Bronchial epithelial cell (primary cell): ENCODE measurements at regions not wholly inside any gene's neighbourhood (a gene's known extent, or its start where the extent isn't known, plus 50 kb on each side); places are given as distances from the start of the nearest gene placed in this dataset.
A peak's percentile ranks its signal among the peaks of the same experiment; 100 is the strongest.

ENCODE experiments used
- DNase-seq: peaks from one replicate; pipeline ENCODE4 v3.0.0-alpha.2; 2010; ENCODE audit warnings: low read depth
- FAIRE-seq: peaks from 2 replicates; lab custom pipeline; 2011; peaks lifted over from hg19 to GRCh38; lab: Jason Lieb, UNC
- H3K27me3 ChIP-seq: 2 replicates; pipeline ENCODE4 v1.5.1; 2011; ENCODE audit warnings: low read length; ENCODE audit not compliant: control insufficient read depth, insufficient read depth
- H3K36me3 ChIP-seq: 2 replicates; pipeline ENCODE4 v1.5.1; 2011; ENCODE audit warnings: low read length; ENCODE audit not compliant: control insufficient read depth, insufficient read depth
- H3K4me3 ChIP-seq: 2 replicates; pipeline ENCODE4 v1.5.1; 2011; ENCODE audit warnings: mild to moderate bottlenecking, low read depth, low read length, control low read depth
- TF ChIP-seq, protein P1 (sequence below): IDR thresholded peaks from 2 replicates; pipeline ENCODE4 v1.5.1; 2011; ENCODE audit warnings: mild to moderate bottlenecking, moderate library complexity, low read length, control low read depth, inconsistent platforms; ENCODE audit not compliant: insufficient read depth, severe bottlenecking

DNA sequence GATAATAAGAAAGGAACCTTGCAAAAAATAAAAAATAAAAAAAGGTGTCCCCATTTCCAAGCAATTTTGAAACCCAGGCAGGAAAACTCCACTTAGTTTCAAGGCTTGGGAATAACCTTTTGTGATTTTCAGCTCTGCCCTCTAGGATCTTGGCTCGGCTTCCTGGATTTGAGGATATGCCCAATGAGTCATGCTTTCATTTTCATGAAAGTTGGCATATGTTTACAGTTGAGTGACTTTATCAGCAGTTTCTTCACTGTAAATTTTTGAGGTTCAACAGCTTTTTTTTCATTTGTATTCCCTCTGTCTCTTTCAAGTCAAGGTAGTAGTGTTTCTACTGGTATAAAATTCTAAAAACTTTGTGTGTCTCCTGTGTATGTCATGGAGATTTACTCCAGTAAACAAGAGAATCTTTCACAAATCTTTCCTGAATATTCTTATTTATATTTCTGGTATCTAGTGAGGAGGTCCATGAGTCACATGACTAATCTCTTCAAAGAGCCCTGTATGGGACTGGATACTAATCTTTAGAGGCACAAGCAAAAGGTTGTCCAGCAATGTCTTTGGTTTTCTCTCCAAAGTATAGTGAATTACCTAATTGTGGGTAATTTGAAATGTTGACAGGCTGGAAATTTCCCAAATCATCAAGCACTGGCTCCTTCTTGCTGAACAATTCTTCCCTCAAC, 335.3 kb downstream of the BRINP2 start:
- H3K36me3 ChIP-seq: no peaks in the 10 kb centered on the region
- DNase-seq (peak; percentile 91), FAIRE-seq (no peak)
- H3K27me3 ChIP-seq: no peaks in the 10 kb centered on the region
- H3K4me3 ChIP-seq: no peak overlapping the region
- TF ChIP-seq, protein P1, sequence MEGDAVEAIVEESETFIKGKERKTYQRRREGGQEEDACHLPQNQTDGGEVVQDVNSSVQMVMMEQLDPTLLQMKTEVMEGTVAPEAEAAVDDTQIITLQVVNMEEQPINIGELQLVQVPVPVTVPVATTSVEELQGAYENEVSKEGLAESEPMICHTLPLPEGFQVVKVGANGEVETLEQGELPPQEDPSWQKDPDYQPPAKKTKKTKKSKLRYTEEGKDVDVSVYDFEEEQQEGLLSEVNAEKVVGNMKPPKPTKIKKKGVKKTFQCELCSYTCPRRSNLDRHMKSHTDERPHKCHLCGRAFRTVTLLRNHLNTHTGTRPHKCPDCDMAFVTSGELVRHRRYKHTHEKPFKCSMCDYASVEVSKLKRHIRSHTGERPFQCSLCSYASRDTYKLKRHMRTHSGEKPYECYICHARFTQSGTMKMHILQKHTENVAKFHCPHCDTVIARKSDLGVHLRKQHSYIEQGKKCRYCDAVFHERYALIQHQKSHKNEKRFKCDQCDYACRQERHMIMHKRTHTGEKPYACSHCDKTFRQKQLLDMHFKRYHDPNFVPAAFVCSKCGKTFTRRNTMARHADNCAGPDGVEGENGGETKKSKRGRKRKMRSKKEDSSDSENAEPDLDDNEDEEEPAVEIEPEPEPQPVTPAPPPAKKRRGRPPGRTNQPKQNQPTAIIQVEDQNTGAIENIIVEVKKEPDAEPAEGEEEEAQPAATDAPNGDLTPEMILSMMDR: no peak

DNA sequence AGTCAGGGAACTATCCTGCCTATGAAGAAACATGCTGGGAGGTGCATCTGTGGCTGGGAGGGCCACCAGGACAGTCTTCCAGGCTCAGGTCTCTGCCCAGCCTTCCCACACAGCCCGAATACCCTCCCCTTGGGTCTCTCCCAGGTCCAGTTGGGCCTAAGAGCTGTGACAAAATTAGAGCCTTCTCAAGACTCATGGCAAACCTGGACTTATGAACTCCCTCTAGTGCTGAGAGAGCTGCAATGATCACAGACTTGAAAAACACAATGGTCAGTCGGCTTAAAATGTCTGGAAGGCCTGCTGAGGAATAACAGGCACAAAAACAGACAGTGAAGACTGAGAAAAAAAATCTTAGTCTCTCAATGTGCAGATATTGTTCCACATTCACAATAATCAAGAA, 325.1 kb downstream of the BRINP2 start:
- DNase-seq: peak; percentile 5
- no peaks in the 10 kb centered on the region for H3K36me3 ChIP-seq
- TF ChIP-seq, protein P1: no peak
- H3K27me3 ChIP-seq: no peaks in the 10 kb centered on the region
- H3K4me3 ChIP-seq: no peak overlapping the region
- peak; percentile 13 for FAIRE-seq

DNA sequence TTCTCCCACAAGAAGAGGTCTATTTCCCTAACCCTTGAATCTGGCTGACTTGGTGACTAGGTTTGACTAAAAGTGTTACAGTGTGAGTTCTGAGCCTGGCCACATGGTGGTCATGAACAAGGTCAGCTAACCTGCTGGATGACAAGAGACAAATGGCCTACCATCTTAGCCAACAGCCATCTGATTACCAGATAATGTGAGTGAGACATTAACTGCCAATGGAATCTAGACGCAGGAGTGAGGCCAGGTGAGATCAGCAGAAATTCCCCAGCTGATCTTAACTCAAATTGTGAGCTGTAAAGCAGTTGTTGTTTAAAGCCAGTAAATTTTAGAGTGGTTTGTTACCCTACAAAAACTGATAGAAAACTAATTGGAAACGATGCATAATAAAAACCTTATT, 320.0 kb downstream of the BRINP2 start:
- no peak for FAIRE-seq
- DNase-seq: no peak
- Histone ChIP-seq H3K4me3 (no peak overlapping the region), H3K27me3 (no peaks in the 10 kb centered on the region), H3K36me3 (no peaks in the 10 kb centered on the region)
- TF ChIP-seq, protein P1: no peak

DNA sequence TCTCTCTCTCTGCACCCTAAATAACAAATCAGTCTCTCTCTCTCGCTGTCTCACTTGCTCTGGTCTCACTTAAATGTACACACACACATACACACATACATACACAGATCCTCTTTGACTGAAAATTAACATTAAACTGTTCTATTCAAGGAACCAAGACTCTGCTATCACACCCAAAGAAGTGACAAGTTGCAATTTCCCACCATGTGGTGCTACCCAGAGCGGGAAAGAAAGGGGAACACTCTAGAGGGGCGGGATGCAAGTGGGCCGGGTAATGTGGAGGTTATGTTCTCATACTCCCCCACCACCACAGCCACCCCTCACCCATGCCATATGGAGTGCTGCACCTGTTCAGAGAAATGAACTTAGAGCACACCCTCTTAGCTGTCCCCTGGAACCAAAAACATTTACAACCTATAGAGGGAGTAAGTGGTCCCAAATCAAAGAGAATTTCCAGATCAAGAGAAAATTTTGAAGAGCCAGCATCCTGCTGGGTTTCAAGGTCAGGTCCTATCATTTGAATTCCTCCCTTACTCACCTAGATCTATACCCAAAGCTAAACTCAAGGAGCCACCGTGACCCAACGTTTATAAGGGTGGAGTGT, 319.4 kb downstream of the BRINP2 start:
- Histone ChIP-seq H3K4me3 (no peak overlapping the region), H3K27me3 (no peaks in the 10 kb centered on the region), H3K36me3 (no peaks in the 10 kb centered on the region)
- DNase-seq (no peak), FAIRE-seq (no peak)
- TF ChIP-seq, protein P1: no peak

DNA sequence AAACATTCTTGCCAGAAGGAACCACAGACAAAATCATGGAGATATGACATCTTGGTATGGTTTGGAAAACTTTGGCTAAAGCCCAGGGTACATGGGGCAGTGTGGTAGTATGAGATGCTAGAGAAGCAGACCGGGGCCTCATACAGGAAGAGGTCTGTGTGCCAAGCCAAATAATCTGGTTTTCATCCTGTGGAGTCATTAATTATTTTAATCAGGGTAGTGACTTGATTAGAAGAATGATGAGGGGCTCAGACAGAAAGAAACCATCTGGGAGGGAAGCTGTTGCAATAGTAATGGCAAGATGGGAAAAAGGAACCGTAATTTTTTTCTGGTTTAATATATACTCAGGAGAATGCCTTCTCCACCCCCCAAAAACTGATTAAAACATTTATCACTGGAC, 318.0 kb downstream of the BRINP2 start:
- TF ChIP-seq, protein P1: no peak

More for the DNA sequence above, 318.0 kb downstream of the BRINP2 start:
- Histone ChIP-seq H3K36me3 (no peaks in the 10 kb centered on the region), H3K4me3 (no peak overlapping the region), H3K27me3 (no peaks in the 10 kb centered on the region)
- FAIRE-seq (no peak), DNase-seq (no peak)
